ENCODE measurements at regions not wholly inside any gene's neighbourhood (a gene's known extent, or its start where the extent isn't known, plus 50 kb on each side); places are given as distances from the start of the nearest gene placed in this dataset.

DNA sequence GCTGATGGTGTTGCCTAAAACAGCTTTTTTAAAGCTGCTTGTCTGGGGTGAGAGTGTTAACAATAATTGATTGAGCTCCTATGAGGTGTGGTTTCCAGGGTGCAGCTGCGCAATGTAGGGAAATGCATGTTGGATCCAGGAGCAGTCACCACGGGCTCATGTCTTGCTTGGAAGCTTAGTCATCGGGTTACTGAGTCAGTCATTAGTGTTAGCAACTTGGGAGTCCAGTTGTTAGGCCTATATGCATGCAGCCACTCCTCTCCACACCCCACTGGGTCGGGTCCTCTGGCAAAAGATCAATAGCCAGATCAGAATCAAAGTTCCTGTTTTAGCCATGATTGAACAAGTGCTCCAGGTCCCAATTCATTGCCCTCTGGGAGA, 271.7 kb upstream of the CHD6 start:
- no peak overlapping the region for H3K9ac ChIP-seq (ENCODE audit: insufficient read depth, low read depth, low read length)
- no peak overlapping the region for H3K4me3 ChIP-seq (replicated peaks in 1 of 3; ENCODE audit: insufficient read depth in 1 of 3, low read depth in 2 of 3, low read length in 3 of 3)
- no peak for ATAC-seq
- CTCF ChIA-PET (ENCODE audit: low intra/inter-chr PET ratio, low total read pairs) = no interaction called here
- DNase-seq (ENCODE audit: low spot score) = no peak
- H2AFZ ChIP-seq (ENCODE audit: low read length) = no peak overlapping the region
- H3K4me1 ChIP-seq (ENCODE audit: insufficient read depth, low read length) = no peaks in the 10 kb centered on the region
- WGBS (ENCODE audit: low lambda C conversion rate) = 5% methylated on average over 4 of the region's 4 CpGs
- no peak overlapping the region for H3K27ac ChIP-seq (ENCODE audit: extremely low read length, insufficient read depth, low read length)
- in situ Hi-C loops (cut with HindIII; ENCODE audit: extremely low pct_ligation_motif_present, low pct_unique_long_range_greater_than_20kb) (no loop called here), intact Hi-C loops (cut with micrococcal nuclease; ENCODE audit: unreplicated experiment) (loop anchor here (5.0 kb wide), 1 partner anchor 1517 kb away; no protein-coding TSS in a partner anchor)
- peaks cover 2 to 5% of the 10 kb centered on the region in 2 experiments; a peak in 2 of 5 replicates for H3K27me3 ChIP-seq (ENCODE audit: control insufficient read depth in 1 of 2, insufficient read depth in 2 of 2, low read length in 2 of 2)
- TF ChIP-seq CHD2 (IDR thresholded peaks at IDR 0.05; ENCODE audit: low read depth, low read length) (no peak), PHF21A (CRISPR knock-in tag; IDR thresholded peaks at IDR 0.05) (no peak), MEF2D (CRISPR knock-in tag; IDR thresholded peaks at IDR 0.05) (no peak), ZNF530 (CRISPR knock-in tag; IDR thresholded peaks at IDR 0.05; ENCODE audit: low read depth) (no peak), ZNF883 (CRISPR knock-in tag; IDR thresholded peaks at IDR 0.05; ENCODE audit: not compliant biosample characterization) (no peak), NCOA1 (CRISPR knock-in tag; IDR thresholded peaks at IDR 0.05) (no peak), THYN1 (CRISPR knock-in tag; IDR thresholded peaks at IDR 0.05; ENCODE audit: borderline replicate concordance, low read depth) (no peak)
- TF ChIP-seq, protein P1, sequence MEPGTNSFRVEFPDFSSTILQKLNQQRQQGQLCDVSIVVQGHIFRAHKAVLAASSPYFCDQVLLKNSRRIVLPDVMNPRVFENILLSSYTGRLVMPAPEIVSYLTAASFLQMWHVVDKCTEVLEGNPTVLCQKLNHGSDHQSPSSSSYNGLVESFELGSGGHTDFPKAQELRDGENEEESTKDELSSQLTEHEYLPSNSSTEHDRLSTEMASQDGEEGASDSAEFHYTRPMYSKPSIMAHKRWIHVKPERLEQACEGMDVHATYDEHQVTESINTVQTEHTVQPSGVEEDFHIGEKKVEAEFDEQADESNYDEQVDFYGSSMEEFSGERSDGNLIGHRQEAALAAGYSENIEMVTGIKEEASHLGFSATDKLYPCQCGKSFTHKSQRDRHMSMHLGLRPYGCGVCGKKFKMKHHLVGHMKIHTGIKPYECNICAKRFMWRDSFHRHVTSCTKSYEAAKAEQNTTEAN (CRISPR knock-in tag; conservative IDR thresholded peaks at IDR 0.05) = no peak
- FAIRE-seq = no peak
- no peaks in the 10 kb centered on the region for H4K20me1 ChIP-seq (ENCODE audit: insufficient read depth, low read length)
- POLR2A ChIA-PET = no interaction called here
- H3K79me2 ChIP-seq (ENCODE audit: insufficient read depth, low read length) = no peaks in the 10 kb centered on the region
- H3K36me3 ChIP-seq (replicated peaks in 1 of 2; ENCODE audit: control insufficient read depth in 1 of 2, insufficient read depth in 2 of 2, low read length in 2 of 2) = no peaks in the 10 kb centered on the region
- H3K4me2 ChIP-seq (ENCODE audit: low read depth, low read length) = no peak overlapping the region
- no TSS peak for BruUV-seq (replicated peaks)
- H3K9me3 ChIP-seq (ENCODE audit: low read length) = no peaks in the 10 kb centered on the region
